Progenitor cell of endocrine pancreas (in vitro differentiated cells): ENCODE measurements at regions not wholly inside any gene's neighbourhood (a gene's known extent, or its start where the extent isn't known, plus 50 kb on each side); places are given as distances from the start of the nearest gene placed in this dataset.
"Not testable (repeated sequence)": the region's sequence is repeated elsewhere in the genome, so short reads cannot be mapped to it uniquely, and the experiment has no call there.

Experiments
- DNase-seq: peaks from one replicate; pipeline ENCODE4 v3.0.0; 2021; ENCODE audit warnings: low spot score; ENCODE audit not compliant: unreplicated experiment
- H3K27ac Mint-ChIP-seq: 2 replicates; pipeline ENCODE4 v1.8.0; 2021; ENCODE audit warnings: mild to moderate bottlenecking, moderate library complexity, mixed read lengths
- H3K27me3 Mint-ChIP-seq: 2 replicates; pipeline ENCODE4 v1.8.0; 2021; ENCODE audit warnings: mixed read lengths
- H3K36me3 Mint-ChIP-seq: 2 replicates; pipeline ENCODE4 v1.8.0; 2022; ENCODE audit warnings: mixed read lengths; ENCODE audit not compliant: insufficient read depth
- H3K4me1 Mint-ChIP-seq: 2 replicates; pipeline ENCODE4 v1.8.0; 2021; ENCODE audit warnings: low read depth, mixed read lengths
- H3K4me3 Mint-ChIP-seq: 2 replicates; pipeline ENCODE4 v1.8.0; 2021; ENCODE audit warnings: low read depth, mild to moderate bottlenecking, moderate library complexity, mixed read lengths
- H3K9me3 Mint-ChIP-seq: 2 replicates; pipeline ENCODE4 v1.8.0; 2021; ENCODE audit warnings: low read depth, mixed read lengths
- TF ChIP-seq, protein P1 (sequence below): fragments of 200-600 bp; sonication (generic); IDR thresholded peaks from one replicate; pipeline ENCODE4 v1.5.0; 2021; ENCODE audit warnings: antibody characterized with exemption, mild to moderate bottlenecking; ENCODE audit not compliant: unreplicated experiment

DNA sequence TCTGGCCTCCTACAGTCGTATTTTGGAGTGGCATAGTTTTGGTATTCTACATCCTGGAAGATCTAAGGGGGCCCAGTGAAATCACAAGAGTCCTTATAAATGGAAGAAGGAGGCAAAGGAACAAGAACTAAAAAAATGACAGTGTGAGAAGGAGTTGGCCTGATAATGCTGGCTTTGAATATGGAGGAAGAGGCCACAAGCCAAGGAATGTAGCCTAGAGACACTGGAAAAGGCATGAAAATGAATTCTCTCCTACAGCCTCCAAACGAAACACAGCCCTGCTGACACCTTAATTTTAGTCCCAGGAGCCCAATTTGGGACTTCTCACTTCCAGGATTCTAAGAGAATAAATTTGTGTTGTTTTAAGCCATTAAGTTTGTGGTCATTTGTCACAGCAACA lies 54.6 kb upstream of the LIPC start:
- Mint-ChIP-seq H3K4me1 (peaks cover 7% of the 10 kb centered on the region), H3K27ac (no peak overlapping the region), H3K9me3 (peaks cover 5% of the 10 kb centered on the region), H3K4me3 (no peak overlapping the region), H3K27me3 (peaks cover 3% of the 10 kb centered on the region), H3K36me3 (no peaks in the 10 kb centered on the region)
- TF ChIP-seq, protein P1, sequence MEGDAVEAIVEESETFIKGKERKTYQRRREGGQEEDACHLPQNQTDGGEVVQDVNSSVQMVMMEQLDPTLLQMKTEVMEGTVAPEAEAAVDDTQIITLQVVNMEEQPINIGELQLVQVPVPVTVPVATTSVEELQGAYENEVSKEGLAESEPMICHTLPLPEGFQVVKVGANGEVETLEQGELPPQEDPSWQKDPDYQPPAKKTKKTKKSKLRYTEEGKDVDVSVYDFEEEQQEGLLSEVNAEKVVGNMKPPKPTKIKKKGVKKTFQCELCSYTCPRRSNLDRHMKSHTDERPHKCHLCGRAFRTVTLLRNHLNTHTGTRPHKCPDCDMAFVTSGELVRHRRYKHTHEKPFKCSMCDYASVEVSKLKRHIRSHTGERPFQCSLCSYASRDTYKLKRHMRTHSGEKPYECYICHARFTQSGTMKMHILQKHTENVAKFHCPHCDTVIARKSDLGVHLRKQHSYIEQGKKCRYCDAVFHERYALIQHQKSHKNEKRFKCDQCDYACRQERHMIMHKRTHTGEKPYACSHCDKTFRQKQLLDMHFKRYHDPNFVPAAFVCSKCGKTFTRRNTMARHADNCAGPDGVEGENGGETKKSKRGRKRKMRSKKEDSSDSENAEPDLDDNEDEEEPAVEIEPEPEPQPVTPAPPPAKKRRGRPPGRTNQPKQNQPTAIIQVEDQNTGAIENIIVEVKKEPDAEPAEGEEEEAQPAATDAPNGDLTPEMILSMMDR: no peak
- DNase-seq: no peak

DNA sequence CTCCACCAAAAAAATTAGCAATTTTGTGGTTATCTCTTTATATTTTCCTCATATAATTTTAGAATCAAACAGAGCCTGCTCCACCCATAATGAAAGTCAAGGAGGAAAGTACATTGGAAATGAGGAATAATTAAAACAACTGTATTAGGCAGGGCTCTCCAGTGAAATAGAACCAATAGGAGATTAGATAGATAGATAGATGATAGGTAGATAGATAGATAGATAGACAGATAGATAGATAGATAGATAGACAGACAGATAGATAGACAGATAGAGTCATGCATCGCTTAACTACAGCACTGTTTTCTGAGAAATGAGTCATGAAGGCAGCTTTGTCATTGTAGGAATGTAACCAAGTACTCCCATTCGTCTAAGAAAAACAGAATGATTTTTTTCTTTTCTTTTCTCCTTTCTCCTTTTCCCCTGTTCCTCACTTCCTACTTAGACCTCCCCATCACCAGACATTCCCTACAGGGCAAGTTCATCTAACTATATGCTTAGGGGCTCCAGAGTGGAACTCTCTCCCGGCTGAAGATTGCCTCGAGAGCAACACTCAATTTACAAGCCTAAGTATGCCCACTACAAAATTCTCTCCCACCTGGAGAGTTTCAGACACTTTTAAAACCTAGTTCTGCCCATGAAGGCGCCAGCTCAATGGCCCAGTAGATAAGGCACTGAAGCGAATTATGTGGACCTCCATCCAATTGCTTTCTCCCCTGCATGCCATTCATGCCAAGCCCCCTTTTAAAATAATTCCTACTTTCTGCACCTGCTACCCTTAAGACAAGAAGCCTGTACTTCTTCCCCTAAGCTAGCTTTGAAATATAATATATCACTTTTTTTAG lies 53.3 kb upstream of the LIPC start:
- Mint-ChIP-seq H3K9me3 (peaks cover 5% of the 10 kb centered on the region), H3K4me3 (no peak overlapping the region), H3K27ac (no peak overlapping the region), H3K27me3 (peaks cover 3% of the 10 kb centered on the region), H3K4me1 (peaks cover 7% of the 10 kb centered on the region), H3K36me3 (no peaks in the 10 kb centered on the region)
- no peak for DNase-seq
- TF ChIP-seq, protein P1: no peak

DNA sequence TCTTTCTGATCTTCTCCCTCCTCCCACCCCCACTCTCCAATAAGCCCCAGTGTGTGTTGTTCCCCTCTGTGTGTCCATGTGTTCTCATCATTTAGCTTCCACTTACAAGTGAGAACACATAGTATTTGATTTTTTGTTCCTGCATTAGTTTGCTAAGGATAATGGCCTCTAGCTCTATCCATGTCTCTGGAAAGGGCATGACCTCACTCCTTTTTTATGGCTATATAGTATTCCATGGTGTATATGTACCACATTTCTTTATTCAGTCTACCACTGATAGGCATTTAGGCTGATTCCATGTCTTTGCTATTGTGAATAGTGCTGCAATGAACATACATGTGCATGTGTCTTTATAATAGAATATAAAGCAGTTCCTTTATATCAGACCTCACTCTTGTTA lies 52.3 kb upstream of the LIPC start:
- not testable (repeated sequence) for H3K27me3 Mint-ChIP-seq, H3K36me3 Mint-ChIP-seq, DNase-seq, H3K4me3 Mint-ChIP-seq, H3K27ac Mint-ChIP-seq, H3K9me3 Mint-ChIP-seq, H3K4me1 Mint-ChIP-seq

DNA sequence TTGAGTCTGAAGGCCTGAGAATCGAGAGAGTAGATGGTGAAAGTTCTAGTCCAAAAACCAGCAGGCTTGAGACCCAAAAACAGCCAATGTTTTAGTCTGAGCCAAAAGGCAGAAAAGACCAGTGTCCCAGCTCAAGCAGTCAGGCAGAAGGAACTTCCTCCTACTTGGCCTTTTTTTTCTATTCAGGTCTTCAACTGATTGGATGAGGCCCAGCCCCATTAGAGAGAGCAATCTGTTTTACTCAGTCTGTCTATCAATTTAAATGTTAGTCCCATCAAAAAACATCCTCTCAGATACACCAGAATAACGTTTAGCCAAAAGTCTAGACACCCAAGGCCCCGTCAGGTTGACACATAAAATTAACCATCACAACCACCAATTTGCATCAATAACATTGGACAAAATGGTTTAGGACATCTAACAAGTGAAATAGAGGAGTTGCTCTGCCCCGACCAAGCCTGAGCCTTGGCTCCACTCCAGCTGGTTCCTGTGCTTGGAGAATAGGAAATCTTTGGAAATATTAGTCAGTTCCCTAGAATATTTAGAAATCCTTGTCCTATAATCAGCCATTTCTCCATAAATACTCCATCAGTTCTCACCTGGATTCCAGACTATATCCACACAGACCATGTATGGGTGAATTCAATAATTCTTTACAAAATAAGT lies 51.4 kb upstream of the LIPC start:
- TF ChIP-seq, protein P1: no peak
- Mint-ChIP-seq H3K27ac (no peak overlapping the region), H3K27me3 (peaks cover 3% of the 10 kb centered on the region), H3K36me3 (no peaks in the 10 kb centered on the region), H3K4me1 (peaks cover 4% of the 10 kb centered on the region), H3K9me3 (peaks cover 5% of the 10 kb centered on the region), H3K4me3 (no peak overlapping the region)
- no peak for DNase-seq

DNA sequence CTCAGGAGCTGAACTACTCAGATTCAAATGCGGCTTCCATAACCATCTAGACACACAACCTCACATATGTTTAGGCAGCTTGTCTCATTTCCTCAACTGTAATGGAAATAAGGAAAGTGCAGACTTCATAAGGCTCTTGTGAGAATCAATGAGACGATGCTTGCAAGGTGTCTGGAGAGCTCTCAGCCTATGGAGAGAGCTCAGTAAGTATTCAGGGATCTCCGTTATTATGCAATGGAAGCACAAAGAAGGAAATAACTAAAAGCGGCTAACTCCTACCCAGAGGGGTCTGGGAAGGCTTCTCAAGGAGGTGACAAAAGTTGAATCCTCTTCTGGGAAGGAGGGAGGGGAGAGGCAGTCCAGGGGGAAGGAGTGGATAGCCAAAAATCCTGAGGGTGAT lies 50.1 kb upstream of the LIPC start:
- peaks cover 5% of the 10 kb centered on the region for H3K9me3 Mint-ChIP-seq
- H3K4me1 Mint-ChIP-seq: peaks cover 3% of the 10 kb centered on the region
- no peak overlapping the region for H3K4me3 Mint-ChIP-seq
- H3K27ac Mint-ChIP-seq: peak overlapping the region; percentile 9
- DNase-seq: no peak
- H3K27me3 Mint-ChIP-seq: peaks cover 3% of the 10 kb centered on the region
- TF ChIP-seq, protein P1: no peak
- H3K36me3 Mint-ChIP-seq: no peaks in the 10 kb centered on the region
